Fibroblast of skin of scalp (primary cell): ENCODE measurements at regions not wholly inside any gene's neighbourhood (a gene's known extent, or its start where the extent isn't known, plus 50 kb on each side); places are given as distances from the start of the nearest gene placed in this dataset.
A peak's percentile ranks its signal among the peaks of the same experiment; 100 is the strongest.

Experiments used
- DNase-seq: peaks from one replicate; pipeline ENCODE4 v3.0.0-alpha.2; 2013

DNA sequence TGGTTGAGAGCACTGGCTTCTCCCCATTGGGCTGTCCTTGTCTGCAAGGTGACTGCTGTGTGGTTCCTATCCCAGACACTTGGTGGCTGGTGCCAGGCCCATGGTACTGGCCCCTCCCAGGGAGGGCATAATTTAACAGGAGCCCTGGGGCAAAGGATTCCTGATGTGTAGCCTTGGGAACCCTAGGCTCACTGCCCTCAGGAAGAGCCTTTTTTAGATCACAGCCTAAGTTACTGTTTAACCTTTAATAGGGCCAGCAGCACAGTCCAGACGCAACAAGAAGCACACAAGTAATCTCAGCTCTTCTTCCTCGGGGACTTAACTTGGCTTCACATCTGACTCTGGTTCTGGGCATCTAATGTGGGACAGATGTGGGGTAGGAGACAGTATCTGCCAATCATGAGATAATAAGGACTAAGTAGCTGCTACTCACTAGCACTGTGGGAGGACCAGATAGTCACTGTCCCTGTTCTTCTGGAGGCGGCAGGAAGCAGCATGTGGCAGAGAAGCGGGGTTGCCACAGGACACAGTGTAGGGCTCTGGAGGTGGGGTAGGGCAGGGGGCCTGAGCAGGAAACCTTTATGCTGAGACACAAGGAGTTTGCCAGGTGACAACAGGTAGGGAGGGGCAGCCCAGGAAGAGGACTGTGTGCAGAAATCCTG, 136.3 kb downstream of the TMEM17 start:
- no peak for DNase-seq

DNA sequence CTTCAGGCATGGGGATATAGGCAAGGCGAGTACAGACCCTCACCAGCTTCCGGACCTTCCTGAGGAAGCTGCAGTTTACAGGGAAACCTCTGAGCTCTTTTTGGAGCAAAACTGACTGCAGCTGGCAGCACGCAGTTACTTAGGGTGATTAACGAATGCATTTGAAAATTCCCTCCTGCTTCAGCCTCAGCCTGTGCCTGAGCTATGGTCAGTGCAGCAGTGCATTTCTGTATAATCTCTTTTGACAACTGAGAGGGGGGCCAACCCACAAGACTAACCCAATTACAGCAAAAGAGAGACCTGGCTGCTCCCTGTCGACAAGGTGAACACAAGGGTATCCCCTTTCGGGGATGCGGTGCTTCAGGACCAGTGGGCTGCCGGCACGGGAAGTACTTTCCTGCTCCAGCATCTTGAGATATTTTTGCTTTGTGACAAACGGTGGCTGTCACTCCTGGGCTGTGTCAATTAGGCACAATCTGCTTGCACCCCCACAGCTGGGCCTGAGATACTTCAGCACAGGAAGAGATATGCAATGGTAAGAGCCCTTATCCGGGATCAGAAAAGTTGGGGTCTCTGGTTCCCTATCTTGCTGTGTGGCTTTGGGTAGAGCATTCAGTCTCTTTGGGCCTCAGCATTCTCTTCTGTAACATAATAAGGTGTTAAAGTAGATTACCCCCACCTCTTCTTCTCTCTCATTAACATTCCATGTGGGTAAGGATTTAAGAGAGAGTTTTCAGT, 141.0 kb downstream of the TMEM17 start:
- DNase-seq = no peak

DNA sequence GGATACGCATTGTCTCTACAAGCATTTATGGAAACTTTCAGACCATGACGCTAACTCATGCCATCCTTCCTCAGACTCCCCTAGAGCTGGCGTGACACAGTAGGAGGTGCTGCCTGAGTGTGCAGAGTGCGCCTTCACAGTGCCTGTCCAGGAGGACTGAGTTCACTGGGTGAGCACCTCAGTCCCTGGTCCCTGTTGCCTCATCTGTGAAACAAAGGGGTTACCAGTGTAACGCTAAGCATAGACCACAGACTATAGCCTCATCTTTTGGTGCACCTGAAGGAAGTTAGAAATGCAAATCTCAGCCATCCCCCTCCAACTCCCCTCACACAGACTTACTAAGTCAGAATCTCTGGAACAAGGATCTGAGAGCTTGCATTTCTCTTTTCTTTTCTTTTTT, 142.8 kb downstream of the TMEM17 start:
- no peak for DNase-seq

DNA sequence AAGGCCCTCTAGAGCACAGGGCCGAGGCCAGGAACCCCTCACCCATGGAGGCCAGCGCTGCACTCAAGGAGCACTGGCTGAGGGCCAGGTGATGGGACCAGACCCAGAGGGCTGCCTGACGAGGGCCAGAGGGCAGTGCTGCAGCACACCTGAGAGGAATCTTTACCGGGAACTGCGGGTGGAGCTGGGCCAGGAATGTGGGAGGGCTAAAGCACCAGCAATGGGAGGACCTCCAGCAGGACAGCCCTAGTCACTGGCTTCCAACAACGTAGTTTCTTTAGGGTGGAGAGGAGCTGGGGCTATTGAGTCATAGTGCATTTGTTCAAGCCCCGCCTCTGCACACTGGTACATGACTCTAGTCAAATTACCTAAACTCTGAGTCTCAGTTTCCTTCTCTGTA, 143.4 kb downstream of the TMEM17 start:
- DNase-seq = no peak

DNA sequence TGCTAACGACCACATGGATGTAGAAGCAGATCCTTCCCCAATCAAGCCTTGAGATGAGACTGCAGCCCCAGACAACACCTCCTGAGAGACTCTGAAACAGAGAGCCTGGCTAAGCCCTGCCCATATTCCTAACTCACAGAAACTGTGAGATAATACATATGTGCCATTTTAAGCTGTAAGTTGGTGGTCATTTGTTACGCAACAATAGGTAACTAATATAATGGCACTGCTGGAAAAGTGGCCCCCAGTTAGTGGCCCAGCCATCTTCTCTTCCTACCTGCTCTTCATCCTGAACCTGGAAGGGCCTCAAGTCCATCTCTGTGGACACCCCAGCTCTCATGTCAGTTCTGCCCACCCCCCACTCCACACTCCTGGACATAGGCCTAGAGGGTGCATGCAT, 144.0 kb downstream of the TMEM17 start:
- no peak for DNase-seq

DNA sequence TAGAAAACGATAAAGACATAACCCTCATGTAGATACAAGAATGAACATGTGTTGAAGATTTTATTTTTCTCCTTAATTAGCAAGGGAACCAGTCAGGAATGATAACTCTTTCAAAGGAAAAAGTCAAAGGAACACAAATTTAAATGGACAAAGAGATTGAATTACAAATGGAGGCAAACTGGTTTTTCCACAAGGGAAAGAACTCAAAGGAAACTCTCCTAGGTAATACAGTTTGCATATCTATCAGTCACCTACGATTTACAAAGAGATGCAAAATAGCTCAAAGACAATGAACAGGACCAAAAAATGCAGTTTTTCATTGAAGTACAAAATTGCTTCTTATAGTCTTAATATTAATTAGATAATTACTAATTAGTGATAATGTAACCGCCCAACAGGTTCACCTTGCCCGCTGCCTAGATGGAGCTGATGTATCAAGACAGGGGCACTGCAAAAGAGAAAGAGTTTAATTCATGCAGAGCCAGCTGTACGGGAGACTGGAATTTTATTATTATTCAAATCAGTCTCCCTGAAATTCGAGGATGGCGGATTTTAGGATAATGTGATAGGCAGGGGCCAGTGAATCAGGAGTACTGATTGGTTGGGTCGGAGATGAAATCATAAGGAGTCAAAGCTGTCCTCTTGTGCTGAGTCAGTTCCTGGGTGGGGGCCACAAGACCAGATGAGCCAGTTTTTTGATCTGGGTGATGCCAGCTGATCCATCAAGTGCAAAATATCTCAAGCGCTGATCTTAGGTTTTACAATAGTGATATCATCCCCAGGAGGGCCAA, 151.0 kb downstream of the TMEM17 start:
- no peak for DNase-seq

DNA sequence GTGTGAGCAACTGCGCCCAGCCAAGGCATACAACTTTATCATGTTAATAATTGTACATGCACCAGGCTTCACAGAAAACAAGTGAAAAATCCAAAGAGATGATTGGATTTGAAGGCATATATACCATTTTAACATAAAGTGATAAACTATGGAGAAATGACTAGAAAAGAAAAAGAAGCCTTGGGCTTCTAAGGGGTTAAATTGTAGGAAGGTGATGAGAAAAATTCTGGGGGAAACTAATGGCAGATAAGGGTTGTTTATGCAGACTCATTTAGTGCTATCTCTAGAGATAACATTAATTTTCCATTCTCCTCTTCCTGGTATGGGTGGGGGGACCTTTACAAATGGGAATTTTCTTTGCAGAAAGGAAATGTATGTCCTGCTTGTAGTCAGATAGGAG, 154.0 kb downstream of the TMEM17 start:
- no peak for DNase-seq

DNA sequence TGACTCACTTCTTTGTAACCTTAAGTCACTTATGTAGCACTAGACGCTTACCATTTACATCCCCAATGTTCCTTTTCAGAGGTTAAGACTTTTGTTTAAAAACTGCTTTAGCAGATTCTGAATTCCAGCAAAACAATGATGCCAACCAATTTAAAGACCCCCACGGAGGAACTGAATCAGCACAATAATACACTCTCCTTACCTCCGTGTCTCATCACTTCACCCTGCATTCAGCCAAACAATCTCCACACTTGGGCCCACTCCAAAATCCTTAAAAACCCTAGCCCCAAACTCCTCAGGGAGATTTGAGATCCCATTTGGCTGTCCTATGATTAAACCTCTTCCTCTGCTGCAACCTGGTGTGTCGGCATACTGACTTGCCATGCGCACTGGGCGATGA, 153.9 kb downstream of the B3GNT2 start:
- DNase-seq = no peak

DNA sequence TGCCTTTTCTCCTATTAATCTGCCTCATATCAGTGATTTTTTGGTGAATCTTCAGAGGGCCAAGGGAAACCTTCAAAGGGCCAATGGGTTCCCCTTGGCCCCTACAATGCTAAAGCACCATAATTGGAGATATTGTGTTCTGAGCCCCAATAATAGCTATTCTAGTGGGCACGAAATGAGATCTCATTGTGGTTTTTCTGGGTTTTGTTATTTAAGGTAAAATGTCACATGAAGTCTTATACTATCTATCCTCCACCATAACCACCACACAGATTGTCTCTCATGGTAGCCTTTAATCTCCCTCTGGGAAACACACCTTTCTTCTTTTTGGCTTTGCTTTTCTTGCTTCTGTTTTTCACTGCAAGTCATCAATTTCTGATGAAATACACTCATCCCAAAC, 152.8 kb downstream of the B3GNT2 start:
- DNase-seq = no peak

DNA sequence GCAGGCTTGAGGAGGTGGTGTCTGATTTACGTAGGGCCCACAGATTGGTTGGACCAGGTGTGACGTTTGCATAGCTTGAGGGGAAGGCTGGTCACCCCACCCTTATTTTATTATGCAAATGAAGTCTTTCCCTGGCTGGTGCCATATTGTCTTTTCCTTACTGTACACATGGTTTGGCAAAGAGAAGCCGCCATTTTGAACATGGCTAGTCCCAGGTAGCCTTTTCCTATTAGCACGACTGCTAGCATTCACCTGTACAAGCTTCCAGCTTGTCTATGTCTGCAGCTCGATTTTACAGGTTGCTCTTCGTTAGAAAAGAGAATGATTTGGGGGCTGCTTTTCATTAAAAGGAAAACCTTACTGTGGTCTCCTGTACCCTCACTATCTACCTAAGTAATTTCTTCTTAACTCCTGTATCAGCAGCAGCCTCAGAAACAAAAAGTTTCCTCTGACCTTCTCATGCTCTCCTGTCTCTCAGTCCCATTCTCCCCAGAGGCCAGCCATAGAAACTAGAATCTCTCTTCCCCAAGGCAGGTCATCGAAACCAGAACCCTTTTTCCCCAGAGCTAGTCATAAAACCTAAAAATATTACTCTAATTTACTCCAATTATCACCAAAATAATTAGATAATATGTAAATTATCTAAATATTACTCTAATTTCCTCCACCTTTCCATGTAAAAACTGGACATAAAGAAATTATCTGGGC, 151.8 kb downstream of the B3GNT2 start:
- no peak for DNase-seq

DNA sequence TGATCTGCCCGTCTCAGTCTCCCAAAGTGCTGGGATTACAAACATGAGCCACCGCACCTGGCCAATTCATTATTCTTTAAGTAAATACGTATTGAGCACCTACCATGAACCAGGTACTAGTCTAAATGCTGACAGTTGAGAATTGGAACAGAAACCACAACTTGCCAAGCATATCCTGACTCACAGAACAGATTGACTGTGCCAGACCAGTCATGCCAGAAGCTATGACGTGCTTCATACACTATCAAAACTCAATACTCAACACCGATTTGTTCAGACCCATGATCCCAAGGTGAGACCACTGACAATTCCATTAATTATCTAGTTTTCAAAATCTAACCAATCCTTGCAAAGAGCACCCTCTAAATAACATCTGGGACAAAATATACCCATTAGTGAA, 148.6 kb downstream of the B3GNT2 start:
- no peak for DNase-seq

DNA sequence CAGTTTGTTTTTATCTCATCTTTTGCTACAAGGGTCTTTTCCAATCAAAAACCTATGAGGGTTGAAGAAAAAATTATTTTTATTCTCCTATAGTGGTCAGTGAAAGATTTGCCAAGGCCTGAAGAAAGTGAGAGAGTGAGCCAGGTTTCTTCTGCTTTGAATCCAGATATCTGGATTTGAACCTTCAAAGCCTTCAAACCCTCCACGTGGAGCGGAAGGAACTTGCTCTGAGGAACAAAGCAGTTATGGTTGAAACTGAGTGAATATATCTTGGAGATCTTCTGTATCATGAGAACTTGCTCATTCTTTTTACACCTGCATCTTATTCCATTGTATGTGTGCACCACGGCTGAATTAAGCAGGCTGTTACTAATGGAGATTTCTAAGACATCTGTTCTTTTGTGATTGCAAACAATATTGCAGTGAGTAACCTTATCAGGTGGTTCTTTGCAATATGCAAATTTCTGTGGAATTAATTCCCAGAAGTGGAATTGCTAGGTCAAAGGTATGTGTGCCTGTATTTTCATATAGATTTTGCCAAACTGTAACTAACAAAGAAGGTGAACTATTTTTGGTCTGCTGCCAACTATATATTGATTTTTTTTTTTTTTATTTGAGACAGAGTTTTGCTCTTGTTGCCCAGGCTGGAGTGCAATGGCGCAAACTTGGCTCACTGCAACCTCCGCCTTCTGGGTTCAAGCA, 147.9 kb downstream of the B3GNT2 start:
- DNase-seq = no peak

DNA sequence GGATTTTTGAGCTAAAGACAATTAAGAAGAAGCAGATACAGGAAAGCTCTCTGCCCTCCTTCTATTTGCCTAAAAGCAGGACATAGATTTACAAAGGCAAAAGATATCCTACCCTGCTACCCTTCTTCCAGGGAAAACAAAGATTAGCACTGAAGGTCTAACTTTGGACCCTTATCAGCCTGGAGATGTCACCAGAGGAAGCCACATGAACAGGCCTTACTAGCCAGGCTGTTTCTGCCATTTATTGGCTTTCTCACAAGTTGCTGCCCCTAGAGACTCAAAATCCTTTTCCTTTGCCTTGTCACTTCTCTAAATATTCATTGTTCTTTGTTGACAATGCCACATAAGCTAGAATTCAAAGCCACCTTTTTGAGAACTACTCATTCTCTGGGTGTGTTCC, 147.3 kb downstream of the B3GNT2 start:
- DNase-seq = no peak

DNA sequence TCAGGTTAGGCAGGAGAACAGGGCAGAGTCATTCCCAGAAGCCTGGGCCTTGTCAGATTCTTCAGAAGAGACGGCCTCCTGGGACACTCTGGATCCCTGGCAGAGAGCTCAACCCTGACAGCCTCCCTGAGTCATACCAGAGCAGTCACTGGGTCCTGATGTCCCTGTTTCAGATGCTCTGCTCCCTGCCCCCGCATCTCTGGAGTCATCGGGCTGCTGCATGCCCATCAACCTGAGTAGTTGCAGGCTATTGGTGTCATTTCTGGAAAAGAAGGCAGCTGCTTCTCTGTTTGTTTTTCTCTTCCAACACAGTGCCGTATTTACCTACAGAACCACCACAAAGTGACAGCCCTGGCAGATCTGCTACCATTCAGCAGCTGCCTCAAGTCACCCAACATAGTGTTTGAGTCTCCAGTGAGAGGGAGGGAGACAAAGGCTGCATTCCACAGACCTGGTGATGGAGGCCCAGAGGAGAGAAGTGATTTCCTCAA, 145.1 kb downstream of the B3GNT2 start:
- peak; percentile 45 for DNase-seq

DNA sequence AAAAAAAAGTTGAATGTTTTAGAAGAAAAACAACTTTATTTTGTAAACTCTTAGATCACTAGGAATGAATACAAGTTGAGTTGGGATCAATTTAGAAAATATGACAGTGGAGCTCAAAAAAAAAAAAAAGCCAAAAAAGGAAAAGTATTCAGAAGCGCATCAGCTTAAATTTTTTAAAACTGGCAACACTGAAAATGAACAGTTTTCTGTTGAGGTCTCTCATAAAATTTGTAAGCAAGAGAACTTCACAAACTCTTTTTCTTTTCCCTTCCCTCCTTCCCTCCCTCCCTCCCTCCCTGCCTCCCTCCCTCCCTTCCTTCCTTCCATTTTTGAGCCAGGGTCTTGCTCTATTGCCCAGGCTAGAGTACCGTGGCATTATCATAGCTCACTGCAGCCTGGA, 143.9 kb downstream of the B3GNT2 start:
- DNase-seq = no peak

DNA sequence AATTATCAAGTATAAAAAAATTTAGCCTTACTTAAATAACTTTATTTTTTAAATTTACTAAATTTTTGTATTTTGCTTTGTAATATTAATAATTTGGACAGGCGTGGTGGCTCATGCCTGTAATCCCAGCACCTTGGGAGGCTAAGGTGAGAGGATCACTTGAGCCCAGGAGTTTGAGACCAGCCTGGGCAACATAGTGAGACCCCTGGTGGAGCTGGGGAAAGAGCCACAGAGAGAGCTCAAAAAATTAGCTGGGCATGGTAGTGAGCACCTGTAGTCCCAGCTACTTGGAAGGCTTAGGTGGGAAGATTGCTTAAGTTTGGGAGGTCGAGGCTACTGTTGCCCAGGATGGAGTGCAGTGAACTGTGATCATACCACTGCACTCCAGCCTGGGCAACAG, 143.5 kb downstream of the B3GNT2 start:
- no peak for DNase-seq

DNA sequence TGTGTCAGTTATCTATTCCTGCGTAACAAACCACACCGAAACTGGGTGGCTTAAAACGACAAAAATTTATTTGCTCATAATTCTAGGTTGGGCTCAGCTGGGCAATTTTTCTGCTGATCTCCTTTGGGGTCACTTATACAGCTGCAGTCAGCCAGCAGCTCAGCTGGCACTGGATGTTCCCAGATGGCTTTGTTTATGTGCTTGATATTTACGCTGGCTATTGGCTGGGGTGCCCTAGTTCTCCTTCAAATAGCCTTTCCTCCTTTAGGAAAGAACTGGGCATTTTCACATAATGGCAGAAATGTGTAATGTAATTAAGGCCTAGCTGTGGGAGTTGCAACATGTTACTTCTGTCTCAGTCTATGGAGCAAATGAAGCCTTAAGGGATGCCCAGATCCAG, 142.2 kb downstream of the B3GNT2 start:
- no peak for DNase-seq

DNA sequence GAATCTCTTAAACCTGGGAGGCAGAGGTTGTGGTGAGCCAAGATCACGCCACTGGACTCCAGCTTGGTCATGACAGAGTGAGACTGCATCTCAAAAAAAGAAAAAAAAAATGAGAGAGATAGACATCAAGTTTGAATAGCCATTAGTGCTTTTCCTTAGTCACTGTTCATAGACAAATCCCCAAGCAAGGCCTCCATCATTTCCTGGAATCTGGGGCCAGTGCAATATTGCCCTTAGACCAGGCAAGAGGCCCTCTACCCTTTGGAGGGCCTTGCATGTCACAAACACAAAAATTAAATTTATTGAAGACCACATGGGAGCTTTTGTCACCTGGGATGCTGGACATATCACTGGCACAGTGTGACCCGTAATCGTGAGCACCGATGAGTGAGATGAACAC, 141.5 kb downstream of the B3GNT2 start:
- no peak for DNase-seq

DNA sequence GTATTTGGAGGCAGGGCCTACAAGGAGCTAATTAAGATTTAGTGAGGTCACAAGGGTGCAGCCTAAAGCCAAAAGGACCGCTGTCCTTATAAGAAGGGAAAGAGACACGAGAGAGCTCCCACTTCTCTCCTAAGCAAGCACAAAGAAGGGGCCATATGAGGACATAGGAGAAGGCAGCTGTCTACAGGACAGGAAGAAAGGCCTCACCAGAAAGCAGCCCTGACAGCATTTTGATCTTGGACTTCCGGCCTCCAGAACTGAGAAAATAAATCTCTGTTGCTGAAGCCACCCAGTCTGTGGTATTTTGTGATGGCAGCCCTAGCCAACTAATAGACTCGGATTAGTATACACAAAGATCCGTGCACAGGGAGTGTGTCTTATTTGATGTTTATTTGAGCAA, 139.7 kb downstream of the B3GNT2 start:
- no peak for DNase-seq

DNA sequence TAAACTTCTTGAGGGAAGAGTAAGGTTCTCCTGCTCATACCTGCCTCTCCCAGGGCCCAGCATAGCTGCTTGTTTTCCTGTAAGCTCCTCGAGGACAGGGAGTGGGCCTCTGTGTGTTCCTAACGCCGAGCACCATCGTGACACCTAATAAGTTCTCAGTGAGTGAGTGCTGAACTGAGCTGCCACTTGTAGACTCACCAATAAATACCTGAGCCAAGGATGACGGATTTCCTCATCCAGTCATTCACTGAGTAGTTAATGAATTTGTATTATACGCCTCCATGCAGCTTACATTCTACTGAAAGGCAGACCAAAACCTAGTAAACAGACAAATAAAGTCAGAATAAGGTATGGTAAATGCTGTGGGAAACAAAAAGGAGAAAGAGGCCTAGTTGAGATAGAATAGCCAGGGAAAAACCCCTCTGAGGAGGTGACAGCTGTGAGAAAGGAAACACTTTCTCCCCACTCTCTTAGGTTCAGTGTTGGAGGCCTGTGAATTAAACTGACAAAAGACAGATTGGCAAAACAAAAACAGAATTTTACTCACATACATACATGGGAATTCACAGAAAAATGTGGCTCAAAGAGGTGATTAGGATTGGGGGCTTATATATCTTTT, 138.6 kb downstream of the B3GNT2 start:
- no peak for DNase-seq

DNA sequence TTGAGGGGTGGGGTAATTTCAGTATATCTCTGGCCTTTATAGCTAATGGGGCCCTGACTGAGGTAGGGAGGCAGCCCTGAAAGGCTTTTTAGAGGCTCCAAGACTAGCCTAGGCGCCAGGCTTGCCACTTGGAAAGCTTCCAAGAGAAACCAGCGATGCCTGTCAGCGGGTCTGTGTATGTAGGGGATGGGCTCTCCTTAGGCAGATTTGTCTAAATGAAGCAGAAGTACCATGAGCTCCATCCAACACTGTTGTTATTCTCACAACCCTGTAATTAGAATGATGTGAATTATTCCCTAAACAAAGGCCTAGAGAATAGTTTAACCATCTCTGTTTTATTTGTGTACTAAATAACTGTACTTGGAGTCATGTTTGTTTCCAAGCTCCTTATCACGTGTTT, 138.1 kb downstream of the B3GNT2 start:
- no peak for DNase-seq

DNA sequence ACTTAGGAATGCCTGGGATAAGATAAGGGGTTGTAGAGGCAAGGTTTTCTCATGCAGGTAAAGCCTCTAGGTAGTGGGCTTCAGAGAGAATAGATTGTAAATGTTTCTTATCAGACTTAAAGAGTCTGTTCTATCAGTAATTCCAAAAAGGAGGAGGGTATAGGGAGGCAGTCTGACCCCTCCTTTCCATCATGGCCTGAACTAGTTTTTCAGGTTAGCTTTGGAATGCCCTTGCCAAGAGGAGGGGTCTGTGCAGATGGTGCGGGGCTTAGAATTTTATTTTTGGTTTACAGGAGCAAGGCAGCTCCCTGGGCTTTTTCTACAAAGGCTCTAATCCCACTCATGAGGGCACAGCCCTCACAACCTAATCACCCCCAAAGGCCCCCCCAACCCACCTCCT, 135.0 kb downstream of the B3GNT2 start:
- DNase-seq = no peak
